Natural killer cell (primary cell): ENCODE measurements at regions not wholly inside any gene's neighbourhood (a gene's known extent, or its start where the extent isn't known, plus 50 kb on each side); places are given as distances from the start of the nearest gene placed in this dataset.

Experiments used
- ATAC-seq, 3 donors: fragments of 150-1000 bp in 2 of 3; fragments of 200-7000 bp in 1 of 3; cut with Tn5 transposase; 1 replicate in 1 of 3; 2 replicates in 2 of 3; pipeline ENCODE4 v1.10.0; 2021; ENCODE audit warnings: mild to moderate bottlenecking in 2 of 3, moderate library complexity in 2 of 3
- DNase-seq, 2 donors: peaks; one replicate each; pipeline versions ENCODE4 v3.0.0 to v3.0.0-alpha.2; 2013 to 2021; ENCODE audit warnings: mixed read lengths in 1 of 2
- H3K27ac ChIP-seq: one replicate; pipeline ENCODE4 v1.5.1; 2013; ENCODE audit warnings: mild to moderate bottlenecking, low read length
- H3K27me3 ChIP-seq: one replicate; pipeline ENCODE4 v1.6.1; 2013; ENCODE audit warnings: low read length; ENCODE audit not compliant: control insufficient read depth, insufficient read depth
- H3K36me3 ChIP-seq: one replicate; pipeline ENCODE4 v1.6.1; 2013; ENCODE audit warnings: low read length; ENCODE audit not compliant: control insufficient read depth, insufficient read depth
- H3K4me1 ChIP-seq: one replicate; pipeline ENCODE4 v1.6.1; 2013; ENCODE audit warnings: low read length; ENCODE audit not compliant: control insufficient read depth, insufficient read depth
- H3K4me3 ChIP-seq: one replicate; pipeline ENCODE4 v1.5.1; 2013; ENCODE audit warnings: low read length
- H3K9me3 ChIP-seq: one replicate; pipeline ENCODE4 v1.6.1; 2013; ENCODE audit warnings: low read length; ENCODE audit not compliant: control insufficient read depth, insufficient read depth
- H3K27ac Mint-ChIP-seq, 2 donors: one replicate each; pipeline ENCODE4 v1.8.0; 2022; ENCODE audit warnings: mild to moderate bottlenecking in 2 of 2, mixed read lengths in 2 of 2, moderate library complexity in 1 of 2
- H3K27me3 Mint-ChIP-seq, 2 donors: one replicate each; pipeline ENCODE4 v1.8.0; 2022; ENCODE audit warnings: low read depth in 2 of 2, mixed read lengths in 2 of 2
- H3K36me3 Mint-ChIP-seq: one replicate; pipeline ENCODE4 v1.8.0; 2022; ENCODE audit warnings: mixed read lengths
- H3K4me1 Mint-ChIP-seq, 2 donors: one replicate each; pipeline ENCODE4 v1.8.0; 2022; ENCODE audit warnings: mixed read lengths in 2 of 2
- H3K4me3 Mint-ChIP-seq: one replicate; pipeline ENCODE4 v1.8.0; 2022; ENCODE audit warnings: mild to moderate bottlenecking, moderate library complexity, mixed read lengths
- H3K9me3 Mint-ChIP-seq, 2 donors: one replicate each; pipeline ENCODE4 v1.8.0; 2022; ENCODE audit warnings: mixed read lengths in 2 of 2
- WGBS: methylation state at CpG from one replicate; pipeline ENCODE4 v1.1.7; 2013; ENCODE audit warnings: missing lambda C conversion rate; ENCODE audit not compliant: insufficient coverage; 5-methylcytosine and 5-hydroxymethylcytosine counted together
- intact Hi-C: fragments of 100-400 bp; cut with micrococcal nuclease; formaldehyde crosslinking; loops from one replicate; pipeline ENCODE4 v1.14.2; 2022
- TF ChIP-seq, protein P1 (sequence below): fragments of 200-600 bp; IDR thresholded peaks from one replicate; pipeline ENCODE4 v1.8.0; 2022; ENCODE audit warnings: antibody characterized with exemption

DNA sequence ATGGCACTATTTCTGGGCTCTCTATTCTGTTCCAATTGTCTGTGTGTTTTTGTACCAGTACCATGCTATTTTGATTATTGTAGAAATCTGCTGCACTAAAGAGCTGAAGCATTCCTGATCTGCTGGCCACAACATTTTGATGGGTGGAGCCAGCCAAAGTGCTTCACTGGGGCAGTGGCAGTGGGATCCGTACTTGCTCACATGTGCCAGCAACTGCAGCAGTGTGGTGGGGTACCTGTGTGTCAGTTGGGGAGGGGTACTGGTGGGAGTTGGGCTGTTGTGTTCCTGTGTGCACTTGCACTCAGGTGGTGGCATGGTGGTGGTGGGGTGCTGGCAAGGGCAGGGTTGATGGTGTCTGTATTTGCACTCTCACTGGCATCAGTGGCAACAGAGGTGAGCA lies 204.6 kb upstream of the ALG10 start:
- peaks cover 25 to 35% of the 10 kb centered on the region in 2 donors for H3K9me3 Mint-ChIP-seq
- Histone ChIP-seq H3K27ac (no peak overlapping the region), H3K9me3 (peaks cover 4% of the 10 kb centered on the region), H3K36me3 (no peaks in the 10 kb centered on the region), H3K4me1 (no peaks in the 10 kb centered on the region), H3K4me3 (no peak overlapping the region), H3K27me3 (no peaks in the 10 kb centered on the region)
- intact Hi-C loops, result no loop called here
- no peak overlapping the region for H3K27ac Mint-ChIP-seq
- H3K36me3 Mint-ChIP-seq, result no peaks in the 10 kb centered on the region
- no peaks in the 10 kb centered on the region for H3K4me1 Mint-ChIP-seq
- whole genome bisulfite sequencing, result 90% methylated on average over 1 of the region's 1 CpG
- no peak overlapping the region for H3K4me3 Mint-ChIP-seq
- DNase-seq, result no peak
- no peaks in the 10 kb centered on the region for H3K27me3 Mint-ChIP-seq
- TF ChIP-seq, protein P1, sequence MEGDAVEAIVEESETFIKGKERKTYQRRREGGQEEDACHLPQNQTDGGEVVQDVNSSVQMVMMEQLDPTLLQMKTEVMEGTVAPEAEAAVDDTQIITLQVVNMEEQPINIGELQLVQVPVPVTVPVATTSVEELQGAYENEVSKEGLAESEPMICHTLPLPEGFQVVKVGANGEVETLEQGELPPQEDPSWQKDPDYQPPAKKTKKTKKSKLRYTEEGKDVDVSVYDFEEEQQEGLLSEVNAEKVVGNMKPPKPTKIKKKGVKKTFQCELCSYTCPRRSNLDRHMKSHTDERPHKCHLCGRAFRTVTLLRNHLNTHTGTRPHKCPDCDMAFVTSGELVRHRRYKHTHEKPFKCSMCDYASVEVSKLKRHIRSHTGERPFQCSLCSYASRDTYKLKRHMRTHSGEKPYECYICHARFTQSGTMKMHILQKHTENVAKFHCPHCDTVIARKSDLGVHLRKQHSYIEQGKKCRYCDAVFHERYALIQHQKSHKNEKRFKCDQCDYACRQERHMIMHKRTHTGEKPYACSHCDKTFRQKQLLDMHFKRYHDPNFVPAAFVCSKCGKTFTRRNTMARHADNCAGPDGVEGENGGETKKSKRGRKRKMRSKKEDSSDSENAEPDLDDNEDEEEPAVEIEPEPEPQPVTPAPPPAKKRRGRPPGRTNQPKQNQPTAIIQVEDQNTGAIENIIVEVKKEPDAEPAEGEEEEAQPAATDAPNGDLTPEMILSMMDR, result no peak
- no peak for ATAC-seq

DNA sequence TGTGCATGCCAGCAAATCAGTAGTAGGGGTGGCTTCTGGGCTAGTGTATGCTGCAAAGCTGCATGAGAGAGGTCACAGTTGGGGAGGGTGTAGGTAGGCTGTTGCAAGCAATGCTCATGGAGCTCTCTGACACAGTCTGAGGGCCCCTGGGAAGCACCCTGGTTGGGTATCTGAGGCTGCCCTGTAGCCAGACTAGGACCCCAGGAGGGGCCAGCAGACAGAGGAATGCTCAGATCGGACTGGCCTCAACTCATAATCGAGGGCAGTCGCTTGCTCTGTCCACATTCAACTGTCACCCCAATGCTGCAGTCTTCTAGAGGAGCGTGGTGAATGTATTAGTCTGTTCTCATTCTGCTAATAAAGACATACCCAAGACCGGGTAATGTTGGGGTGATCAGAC lies 204.0 kb upstream of the ALG10 start:
- ATAC-seq (no peak), DNase-seq (no peak)
- H3K9me3 ChIP-seq, result peaks cover 4% of the 10 kb centered on the region
- H3K4me3 ChIP-seq, result no peak overlapping the region
- 69% methylated on average over 5 of the region's 5 CpGs for WGBS
- no peak overlapping the region for H3K27ac ChIP-seq
- peaks cover 23 to 32% of the 10 kb centered on the region in 2 donors for H3K9me3 Mint-ChIP-seq
- H3K27ac Mint-ChIP-seq, result no peak overlapping the region
- no peak overlapping the region for H3K4me3 Mint-ChIP-seq
- H3K36me3 Mint-ChIP-seq, result no peaks in the 10 kb centered on the region
- intact Hi-C loops, result no loop called here
- no peaks in the 10 kb centered on the region for H3K27me3 Mint-ChIP-seq
- no peaks in the 10 kb centered on the region for H3K4me1 Mint-ChIP-seq
- H3K27me3 ChIP-seq, result no peaks in the 10 kb centered on the region
- H3K4me1 ChIP-seq, result no peaks in the 10 kb centered on the region
- H3K36me3 ChIP-seq, result no peaks in the 10 kb centered on the region
- TF ChIP-seq, protein P1, result no peak

DNA sequence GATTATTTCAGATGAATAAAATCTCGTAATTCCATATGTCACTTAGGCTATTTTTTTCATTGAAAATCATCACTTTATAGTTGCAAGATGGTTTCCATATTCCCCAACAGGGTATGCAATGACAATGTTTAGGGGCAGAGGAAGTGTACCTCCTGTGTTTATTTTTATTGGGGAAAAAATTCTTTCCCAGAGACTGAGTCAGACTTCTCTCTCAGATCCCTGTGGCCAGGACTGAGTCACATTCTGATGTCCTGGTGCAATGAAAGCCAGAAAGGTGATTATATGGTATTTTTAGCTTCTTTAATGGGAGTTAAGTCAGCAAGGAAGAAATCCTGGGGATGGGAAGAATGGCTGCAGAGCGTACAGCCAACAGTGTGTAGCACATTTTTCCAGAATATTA lies 196.9 kb upstream of the ALG10 start:
- Mint-ChIP-seq H3K4me3 (no peak overlapping the region), H3K27me3 (no peaks in the 10 kb centered on the region), H3K9me3 (peaks cover 11 to 14% of the 10 kb centered on the region in 2 donors), H3K27ac (no peak overlapping the region), H3K4me1 (no peaks in the 10 kb centered on the region), H3K36me3 (no peaks in the 10 kb centered on the region)
- Histone ChIP-seq H3K9me3 (no peaks in the 10 kb centered on the region), H3K27ac (no peak overlapping the region), H3K4me3 (no peak overlapping the region), H3K36me3 (no peaks in the 10 kb centered on the region), H3K4me1 (no peaks in the 10 kb centered on the region), H3K27me3 (no peaks in the 10 kb centered on the region)
- TF ChIP-seq, protein P1, result no peak
- ATAC-seq (no peak), DNase-seq (no peak)
- intact Hi-C loops, result no loop called here
- 80% methylated on average over 1 of the region's 2 CpGs for WGBS

DNA sequence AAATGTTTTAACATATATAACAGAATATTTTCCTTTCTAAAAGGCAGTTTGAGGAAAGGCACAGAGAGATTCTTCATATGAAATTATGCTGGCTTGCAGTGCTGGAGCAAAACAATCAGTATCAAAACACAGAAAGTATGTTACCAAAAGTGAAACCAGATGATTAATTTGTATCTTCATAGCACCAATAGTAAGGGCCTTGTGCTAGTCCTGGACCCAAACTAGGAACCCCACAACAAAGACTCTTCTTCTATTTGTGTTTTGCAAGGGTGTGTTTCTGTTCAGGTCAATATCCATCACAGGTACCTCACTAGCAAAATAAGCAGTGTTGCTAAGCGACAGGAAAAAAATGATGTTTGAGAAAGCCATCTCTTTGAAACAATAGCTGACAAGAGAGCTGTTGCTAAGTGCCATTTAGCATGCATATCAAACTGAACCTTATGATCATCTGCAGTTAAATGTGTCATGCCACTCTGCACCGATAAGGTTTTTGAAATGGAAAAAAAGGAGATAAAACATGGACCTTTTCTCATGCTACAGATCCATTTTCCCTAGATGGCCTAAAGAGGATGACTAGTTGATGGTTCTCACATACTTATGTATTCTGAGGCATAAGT lies 196.2 kb upstream of the ALG10 start:
- intact Hi-C loops, result no loop called here
- H3K4me1 Mint-ChIP-seq, result no peaks in the 10 kb centered on the region
- no peak overlapping the region for H3K4me3 Mint-ChIP-seq
- H3K27ac ChIP-seq, result no peak overlapping the region
- 100% methylated on average over 2 of the region's 2 CpGs for WGBS
- peaks cover 11 to 14% of the 10 kb centered on the region in 2 donors for H3K9me3 Mint-ChIP-seq
- H3K36me3 Mint-ChIP-seq, result no peaks in the 10 kb centered on the region
- no peak overlapping the region for H3K27ac Mint-ChIP-seq
- no peak for DNase-seq
- no peaks in the 10 kb centered on the region for H3K27me3 ChIP-seq
- no peak for ATAC-seq
- H3K9me3 ChIP-seq, result no peaks in the 10 kb centered on the region
- TF ChIP-seq, protein P1, result no peak
- no peaks in the 10 kb centered on the region for H3K27me3 Mint-ChIP-seq
- no peaks in the 10 kb centered on the region for H3K36me3 ChIP-seq
- H3K4me3 ChIP-seq, result no peak overlapping the region
- no peaks in the 10 kb centered on the region for H3K4me1 ChIP-seq
